Adrenal gland (tissue), 9 donors: ENCODE measurements at regions not wholly inside any gene's neighbourhood (a gene's known extent, or its start where the extent isn't known, plus 50 kb on each side); places are given as distances from the start of the nearest gene placed in this dataset.

Source experiments
- DNase-seq, 7 donors: peaks; one replicate each; pipeline ENCODE4 v3.0.0-alpha.2; 2019 to 2020
- H3K27ac ChIP-seq, 5 donors: fragments of 200-600 bp; sonication (generic) in 4 of 5; 1 replicate in 3 of 5; 2 replicates in 2 of 5; pipeline versions ENCODE4 v1.5.1 to v1.8.0; 2016 to 2020; ENCODE audit warnings: mild to moderate bottlenecking in 1 of 5
- H3K27me3 ChIP-seq: fragments of 200-600 bp; 2 replicates; pipeline ENCODE4 v1.8.0; 2021
- H3K36me3 ChIP-seq, 2 donors: fragments of 200-600 bp; replicated peaks in 1 of 2; 1 replicate in 1 of 2; 2 replicates in 1 of 2; pipeline versions ENCODE4 v1.5.1 to v1.8.0; 2018 to 2022
- H3K4me1 ChIP-seq, 2 donors: fragments of 200-600 bp; replicated peaks in 1 of 2; 1 replicate in 1 of 2; 2 replicates in 1 of 2; pipeline versions ENCODE4 v1.5.1 to v1.8.0; 2018 to 2021
- H3K4me3 ChIP-seq, 4 donors: fragments of 200-600 bp; sonication (generic) in 3 of 4; one replicate each; pipeline ENCODE4 v1.5.1; 2016 to 2018
- H3K9me3 ChIP-seq, 3 donors: fragments of 200-600 bp; sonication (generic) in 1 of 3; replicated peaks in 1 of 3; 1 replicate in 2 of 3; 2 replicates in 1 of 3; pipeline versions ENCODE4 v1.5.1 to v1.8.0; 2016 to 2021
- POLR2A ChIP-seq, 2 donors: fragments of 450-650 bp; IDR thresholded peaks; one replicate each; pipeline ENCODE4 v1.6.1; 2017; ENCODE audit warnings: antibody characterized with exemption in 2 of 2, mild to moderate bottlenecking in 2 of 2, moderate library complexity in 1 of 2
- WGBS, 4 donors: extraction: QIAGEN DNeasy Blood & Tissue Kit in 2 of 4; methylation state at CpG; one replicate each; pipeline versions ENCODE4 v1.1.5 to v1.1.7; 2013 to 2017; 5-methylcytosine and 5-hydroxymethylcytosine counted together
- intact Hi-C, 2 donors: fragments of 100-400 bp; cut with DNase I; formaldehyde crosslinking; loops; one replicate each; pipeline versions ENCODE4 v1.14.1 to v1.15.0; 2022 to 2023
- TF ChIP-seq, protein P1 (sequence below), 6 experiments: fragments of 450-650 bp in 4 of 6; fragments of 200-600 bp in 2 of 6; sonication (generic) in 1 of 6; IDR thresholded peaks; 1 replicate in 5 of 6; 2 replicates in 1 of 6; pipeline versions ENCODE4 v1.5.1 to v1.8.0; 2016 to 2021; ENCODE audit warnings: antibody characterized with exemption in 6 of 6, mild to moderate bottlenecking in 2 of 6, moderate library complexity in 1 of 6
- donor health status: healthy with polysubstance abuse.
- donor health status: Bipolar disorder and iron deficiency.
- donor health status: DM: yes; HTN: yes; CAD: no.
- donor health status: DM: no; HTN: no; CAD: no.
- donor health status: DM: no; HTN: no; CAD: no.

DNA sequence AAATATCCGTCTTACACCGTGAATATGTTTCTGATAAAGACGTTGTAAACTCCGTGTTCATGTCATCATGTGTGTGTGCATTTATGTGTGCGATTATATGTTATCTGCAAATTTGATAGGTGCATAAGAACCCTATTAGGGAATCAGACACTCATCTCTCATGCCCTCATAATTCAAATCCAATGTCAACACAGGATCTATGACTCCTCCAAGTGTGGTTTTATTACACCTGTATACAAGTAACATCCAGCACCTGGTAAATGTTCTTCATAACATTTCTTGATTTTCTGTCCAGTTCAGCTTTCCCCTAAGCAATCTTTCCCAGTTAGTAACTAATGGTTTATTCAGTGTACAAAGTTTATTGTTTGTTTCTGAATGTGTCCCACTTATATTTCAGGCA is 681.9 kb downstream of the CDH11 start:
- intact Hi-C loops: loop anchor here in 1 of 2 donors (2.0 kb wide), 1 partner anchor 29 kb away; no protein-coding TSS in a partner anchor
- 90 to 94% (median 91%) methylated on average over 5 of the region's 5 CpGs for whole genome bisulfite sequencing, 4 donors
- Histone ChIP-seq H3K9me3 (no peaks in the 10 kb centered on the region), H3K27me3 (no peaks in the 10 kb centered on the region), H3K36me3 (no peaks in the 10 kb centered on the region), H3K4me1 (no peaks in the 10 kb centered on the region), H3K27ac (peak overlapping the region in 1 of 5 donors; percentile 33), H3K4me3 (no peak overlapping the region)
- no peak for DNase-seq
- TF ChIP-seq POLR2A (IDR thresholded peaks at IDR 0.05): no peak

DNA sequence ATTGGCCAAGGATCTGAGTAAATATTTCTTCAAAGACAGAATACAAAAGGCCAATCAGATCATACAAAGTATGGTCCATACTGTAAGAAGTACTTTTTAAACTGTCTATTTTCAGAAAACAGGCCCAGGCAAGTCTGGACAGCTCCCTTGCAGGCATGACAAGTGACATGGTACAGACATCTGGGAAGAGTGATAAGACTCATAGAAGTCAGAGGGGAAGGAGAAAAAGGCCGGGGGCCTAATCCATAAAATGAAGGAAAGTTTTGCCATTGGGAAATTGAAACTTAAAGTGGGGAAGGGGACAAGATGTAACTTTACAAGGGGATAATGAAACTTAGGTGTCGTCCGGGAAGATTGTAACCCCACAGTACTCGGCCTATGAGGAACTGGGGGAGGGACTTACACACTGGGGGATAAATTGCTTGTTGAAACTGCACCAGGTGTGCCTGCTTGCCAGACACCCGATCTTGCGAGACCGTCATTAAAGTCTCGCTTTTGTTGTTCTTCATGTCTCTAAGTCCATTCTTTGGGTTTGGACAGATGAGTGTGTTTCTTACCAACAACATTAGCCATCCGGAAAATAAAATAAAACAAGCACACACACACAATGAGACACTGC is 684.0 kb downstream of the CDH11 start:
- DNase-seq: no peak
- 75 to 82% (median 76%) methylated on average over 9 of the region's 9 CpGs for WGBS, 4 donors
- no peaks in the 10 kb centered on the region for H3K36me3 ChIP-seq
- H3K4me1 ChIP-seq: no peaks in the 10 kb centered on the region
- intact Hi-C loops: no loop called here
- H3K27me3 ChIP-seq: no peaks in the 10 kb centered on the region
- no peak overlapping the region for H3K27ac ChIP-seq
- H3K4me3 ChIP-seq: no peak overlapping the region
- H3K9me3 ChIP-seq: no peaks in the 10 kb centered on the region
- TF ChIP-seq POLR2A (IDR thresholded peaks at IDR 0.05): no peak
- TF ChIP-seq, protein P1, sequence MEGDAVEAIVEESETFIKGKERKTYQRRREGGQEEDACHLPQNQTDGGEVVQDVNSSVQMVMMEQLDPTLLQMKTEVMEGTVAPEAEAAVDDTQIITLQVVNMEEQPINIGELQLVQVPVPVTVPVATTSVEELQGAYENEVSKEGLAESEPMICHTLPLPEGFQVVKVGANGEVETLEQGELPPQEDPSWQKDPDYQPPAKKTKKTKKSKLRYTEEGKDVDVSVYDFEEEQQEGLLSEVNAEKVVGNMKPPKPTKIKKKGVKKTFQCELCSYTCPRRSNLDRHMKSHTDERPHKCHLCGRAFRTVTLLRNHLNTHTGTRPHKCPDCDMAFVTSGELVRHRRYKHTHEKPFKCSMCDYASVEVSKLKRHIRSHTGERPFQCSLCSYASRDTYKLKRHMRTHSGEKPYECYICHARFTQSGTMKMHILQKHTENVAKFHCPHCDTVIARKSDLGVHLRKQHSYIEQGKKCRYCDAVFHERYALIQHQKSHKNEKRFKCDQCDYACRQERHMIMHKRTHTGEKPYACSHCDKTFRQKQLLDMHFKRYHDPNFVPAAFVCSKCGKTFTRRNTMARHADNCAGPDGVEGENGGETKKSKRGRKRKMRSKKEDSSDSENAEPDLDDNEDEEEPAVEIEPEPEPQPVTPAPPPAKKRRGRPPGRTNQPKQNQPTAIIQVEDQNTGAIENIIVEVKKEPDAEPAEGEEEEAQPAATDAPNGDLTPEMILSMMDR (IDR thresholded peaks at IDR 0.05): no peak

DNA sequence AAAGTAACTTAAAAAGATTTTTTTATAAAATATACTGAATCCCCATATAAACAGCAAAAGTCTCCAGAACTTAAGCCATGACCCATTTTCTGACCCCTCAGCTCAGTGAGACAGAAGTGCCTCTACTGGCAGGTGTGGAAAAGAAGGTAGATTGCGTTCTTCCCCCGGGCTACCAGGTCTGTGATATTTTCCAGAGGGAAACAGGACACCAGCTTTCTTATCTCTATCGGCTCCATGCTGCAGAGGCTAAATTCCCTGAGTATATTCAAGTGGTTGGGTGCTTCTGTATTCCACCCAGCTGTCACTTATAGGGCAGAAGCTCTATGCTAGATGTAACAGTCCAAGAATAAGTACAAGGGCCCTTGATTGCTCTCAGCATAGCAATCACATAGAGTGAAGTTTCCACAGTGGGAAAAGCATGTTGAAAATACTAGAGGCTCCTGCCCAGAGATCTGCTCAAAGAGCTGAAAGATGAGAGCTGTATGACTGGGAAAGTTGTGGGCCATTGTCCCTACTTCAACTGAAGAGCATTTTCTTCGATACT is 687.3 kb downstream of the CDH11 start:
- Histone ChIP-seq H3K27me3 (no peaks in the 10 kb centered on the region), H3K9me3 (no peaks in the 10 kb centered on the region), H3K36me3 (no peaks in the 10 kb centered on the region), H3K4me3 (no peak overlapping the region), H3K4me1 (no peaks in the 10 kb centered on the region), H3K27ac (no peak overlapping the region)
- DNase-seq: no peak
- intact Hi-C loops: no loop called here
- TF ChIP-seq, protein P1 (IDR thresholded peaks at IDR 0.05): no peak
- no peak for TF ChIP-seq POLR2A (IDR thresholded peaks at IDR 0.05)
- 83 to 91% (median 89%) methylated on average over 4 of the region's 4 CpGs for WGBS, 4 donors

DNA sequence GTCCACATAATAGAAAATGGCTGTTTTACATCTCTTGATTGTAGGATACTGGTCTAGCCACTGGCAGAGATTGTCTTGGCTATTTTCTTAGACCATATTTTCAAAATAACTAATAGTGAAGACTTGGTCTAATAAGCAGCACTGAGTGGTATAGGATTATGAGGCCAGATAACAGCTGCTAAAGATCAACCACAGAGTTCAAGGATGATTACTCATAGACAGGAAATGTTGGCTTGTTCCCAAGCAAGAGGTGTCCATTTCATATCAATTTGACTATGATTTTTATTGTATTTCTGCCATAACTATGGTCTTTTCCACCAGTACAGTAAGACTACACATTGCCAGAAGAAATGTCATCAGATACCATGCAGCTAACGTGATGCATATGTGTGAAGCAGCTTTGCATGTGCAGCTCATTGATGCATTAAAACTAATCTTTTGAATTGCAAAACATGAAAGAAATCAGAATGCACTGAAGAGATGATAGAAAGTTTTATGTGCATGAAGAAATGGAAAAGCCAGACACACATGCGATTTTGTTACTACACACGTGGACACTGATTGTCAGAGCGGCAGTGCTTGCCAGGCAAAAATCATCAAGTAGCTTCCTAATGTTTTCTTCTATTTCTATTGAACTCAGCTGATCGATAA is 693.3 kb downstream of the CDH11 start:
- H3K4me3 ChIP-seq: no peak overlapping the region
- H3K27ac ChIP-seq: no peak overlapping the region
- no peak for TF ChIP-seq POLR2A (IDR thresholded peaks at IDR 0.05)
- TF ChIP-seq, protein P1 (IDR thresholded peaks at IDR 0.05): no peak
- peak in 1 of 7 donors; percentile 10 for DNase-seq
- H3K9me3 ChIP-seq: peaks cover 0 to 3% (median 0%) of the 10 kb centered on the region in 3 donors
- 68 to 79% (median 71%) methylated on average over 5 of the region's 5 CpGs for WGBS, 4 donors
- peaks cover 3 to 8% of the 10 kb centered on the region in 2 donors for H3K4me1 ChIP-seq
- no peaks in the 10 kb centered on the region for H3K36me3 ChIP-seq
- H3K27me3 ChIP-seq: no peaks in the 10 kb centered on the region
- intact Hi-C loops: no loop called here
